ENCODE measurements at regions not wholly inside any gene's neighbourhood (a gene's known extent, or its start where the extent isn't known, plus 50 kb on each side); places are given as distances from the start of the nearest gene placed in this dataset.

DNA sequence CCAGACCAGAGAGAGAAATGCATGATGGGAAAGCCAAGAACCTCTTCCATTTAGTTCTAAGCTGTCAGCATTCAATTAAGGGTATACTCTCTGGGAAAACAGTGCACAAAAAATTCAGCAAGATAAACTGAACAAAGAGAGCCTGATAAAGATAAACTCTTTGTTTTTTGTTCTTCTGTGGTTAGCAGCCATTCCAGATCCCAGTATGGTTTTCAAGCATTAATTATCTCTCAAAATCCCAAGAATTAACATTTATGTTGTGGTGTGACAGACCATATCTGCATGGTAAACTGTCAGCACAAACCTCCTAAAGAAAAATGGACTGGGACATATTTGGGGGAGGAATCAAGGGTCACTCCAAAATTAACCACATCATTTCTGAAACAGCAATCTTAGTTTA, 124.0 kb upstream of the LRRN1 start:
- intact Hi-C loops (cut with DNase I) = no loop called here
- no peaks in the 10 kb centered on the region for H3K4me1 ChIP-seq
- no peak overlapping the region for H3K27ac ChIP-seq
- TF ChIP-seq POLR2A (IDR thresholded peaks at IDR 0.05) = no peak
- TF ChIP-seq, protein P1, sequence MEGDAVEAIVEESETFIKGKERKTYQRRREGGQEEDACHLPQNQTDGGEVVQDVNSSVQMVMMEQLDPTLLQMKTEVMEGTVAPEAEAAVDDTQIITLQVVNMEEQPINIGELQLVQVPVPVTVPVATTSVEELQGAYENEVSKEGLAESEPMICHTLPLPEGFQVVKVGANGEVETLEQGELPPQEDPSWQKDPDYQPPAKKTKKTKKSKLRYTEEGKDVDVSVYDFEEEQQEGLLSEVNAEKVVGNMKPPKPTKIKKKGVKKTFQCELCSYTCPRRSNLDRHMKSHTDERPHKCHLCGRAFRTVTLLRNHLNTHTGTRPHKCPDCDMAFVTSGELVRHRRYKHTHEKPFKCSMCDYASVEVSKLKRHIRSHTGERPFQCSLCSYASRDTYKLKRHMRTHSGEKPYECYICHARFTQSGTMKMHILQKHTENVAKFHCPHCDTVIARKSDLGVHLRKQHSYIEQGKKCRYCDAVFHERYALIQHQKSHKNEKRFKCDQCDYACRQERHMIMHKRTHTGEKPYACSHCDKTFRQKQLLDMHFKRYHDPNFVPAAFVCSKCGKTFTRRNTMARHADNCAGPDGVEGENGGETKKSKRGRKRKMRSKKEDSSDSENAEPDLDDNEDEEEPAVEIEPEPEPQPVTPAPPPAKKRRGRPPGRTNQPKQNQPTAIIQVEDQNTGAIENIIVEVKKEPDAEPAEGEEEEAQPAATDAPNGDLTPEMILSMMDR (IDR thresholded peaks at IDR 0.05) = no peak
- H3K36me3 ChIP-seq = no peaks in the 10 kb centered on the region
- no peak for DNase-seq
- no peak overlapping the region for H3K4me3 ChIP-seq (replicated peaks in 1 of 3)
- H3K27me3 ChIP-seq = no peaks in the 10 kb centered on the region
- H3K9me3 ChIP-seq = no peaks in the 10 kb centered on the region

GRCh38 chr3:3666664-3667063, 132.6 kb upstream of the LRRN1 start:
- DNase-seq = no peak
- H3K27me3 ChIP-seq = no peaks in the 10 kb centered on the region
- no peak overlapping the region for H3K27ac ChIP-seq
- intact Hi-C loops (cut with DNase I) = no loop called here
- H3K4me1 ChIP-seq = no peaks in the 10 kb centered on the region
- TF ChIP-seq, protein P1 (IDR thresholded peaks at IDR 0.05) = no peak
- TF ChIP-seq POLR2A (IDR thresholded peaks at IDR 0.05) = no peak
- no peaks in the 10 kb centered on the region for H3K9me3 ChIP-seq
- WGBS, 2 donors = 66 to 67% methylated on average over 3 of the region's 3 CpGs
- H3K36me3 ChIP-seq = no peaks in the 10 kb centered on the region
- no peak overlapping the region for H3K4me3 ChIP-seq (replicated peaks in 1 of 3)

- Histone ChIP-seq H3K4me3 (replicated peaks in 1 of 3) (no peak overlapping the region), H3K27me3 (no peaks in the 10 kb centered on the region), H3K27ac (no peak overlapping the region), H3K4me1 (no peaks in the 10 kb centered on the region), H3K9me3 (no peaks in the 10 kb centered on the region), H3K36me3 (no peaks in the 10 kb centered on the region)
- 79 to 85% methylated on average over 13 of the region's 13 CpGs for WGBS, 2 donors
- DNase-seq = no peak
- TF ChIP-seq, protein P1 (IDR thresholded peaks at IDR 0.05) = no peak
- no peak for TF ChIP-seq POLR2A (IDR thresholded peaks at IDR 0.05)
- intact Hi-C loops (cut with DNase I) = no loop called here
Observed at GRCh38 chr3:3665961-3666640, 133.1 kb upstream of the LRRN1 start.

GRCh38 chr3:3665546-3665945, 133.7 kb upstream of the LRRN1 start:
- no peak overlapping the region for H3K4me3 ChIP-seq (replicated peaks in 1 of 3)
- H3K9me3 ChIP-seq = no peaks in the 10 kb centered on the region
- H3K27ac ChIP-seq = no peak overlapping the region
- H3K36me3 ChIP-seq = no peaks in the 10 kb centered on the region
- no peak for DNase-seq
- no peaks in the 10 kb centered on the region for H3K27me3 ChIP-seq
- intact Hi-C loops (cut with DNase I) = no loop called here
- TF ChIP-seq, protein P1 (IDR thresholded peaks at IDR 0.05) = no peak
- no peak for TF ChIP-seq POLR2A (IDR thresholded peaks at IDR 0.05)
- 87 to 89% methylated on average over 2 of the region's 2 CpGs for WGBS, 2 donors
- no peaks in the 10 kb centered on the region for H3K4me1 ChIP-seq

GRCh38 chr3:3664935-3665334, 134.3 kb upstream of the LRRN1 start:
- Histone ChIP-seq H3K27ac (no peak overlapping the region), H3K9me3 (no peaks in the 10 kb centered on the region), H3K4me1 (no peaks in the 10 kb centered on the region), H3K27me3 (no peaks in the 10 kb centered on the region), H3K4me3 (replicated peaks in 1 of 3) (no peak overlapping the region), H3K36me3 (no peaks in the 10 kb centered on the region)
- no peak for DNase-seq
- intact Hi-C loops (cut with DNase I) = no loop called here
- 83 to 87% methylated on average over 5 of the region's 5 CpGs for WGBS, 2 donors
- TF ChIP-seq POLR2A (IDR thresholded peaks at IDR 0.05) = no peak
- TF ChIP-seq, protein P1 (IDR thresholded peaks at IDR 0.05) = no peak
